GM19043 (cell line): ENCODE measurements at regions not wholly inside any gene's neighbourhood (a gene's known extent, or its start where the extent isn't known, plus 50 kb on each side); places are given as distances from the start of the nearest gene placed in this dataset.

Experiments used
- ATAC-seq: cut with Tn5 transposase; IDR thresholded peaks from one replicate; pipeline ENCODE4 v1.9.1; 2021; ENCODE audit warnings: low read depth; ENCODE audit not compliant: unreplicated experiment

DNA sequence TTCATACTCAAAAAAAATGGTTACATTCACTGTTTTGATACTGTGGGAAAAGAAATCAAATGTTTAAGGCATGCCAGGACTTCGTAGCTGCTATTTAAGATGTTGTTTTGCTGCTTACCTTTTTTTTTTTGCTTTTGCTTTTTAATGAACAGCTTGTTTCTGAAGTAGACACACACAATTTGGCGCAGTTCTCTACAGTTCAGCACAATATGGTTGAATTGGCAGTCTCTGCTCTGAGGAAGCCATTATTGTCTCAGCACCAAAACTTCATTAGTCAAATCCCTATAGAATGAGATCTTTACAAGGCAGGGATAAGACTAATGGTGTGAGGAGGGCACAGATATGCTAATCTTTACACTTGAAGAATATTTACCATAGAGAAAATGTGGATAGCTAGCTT lies 197.6 kb downstream of the SLITRK5 start:
- no peak for ATAC-seq

DNA sequence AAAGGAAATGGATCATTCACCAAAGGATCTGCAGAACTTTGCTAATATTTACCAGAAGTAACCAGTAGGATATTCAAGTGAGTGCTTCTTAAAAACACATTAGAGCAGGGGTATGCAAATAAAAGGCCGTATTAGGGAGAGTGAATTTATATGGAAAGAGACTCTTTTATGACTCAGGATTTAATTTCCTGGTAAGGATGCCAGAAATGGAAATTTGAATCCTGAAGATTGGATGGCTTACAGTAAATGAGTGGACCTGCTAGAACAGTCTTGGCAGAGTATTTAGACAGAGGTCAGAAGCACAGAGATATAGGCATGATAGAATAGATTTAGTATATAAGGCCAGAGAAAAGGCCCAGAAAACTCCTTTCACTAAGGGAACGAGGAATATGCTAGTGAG lies 201.6 kb downstream of the SLITRK5 start:
- no peak for ATAC-seq

DNA sequence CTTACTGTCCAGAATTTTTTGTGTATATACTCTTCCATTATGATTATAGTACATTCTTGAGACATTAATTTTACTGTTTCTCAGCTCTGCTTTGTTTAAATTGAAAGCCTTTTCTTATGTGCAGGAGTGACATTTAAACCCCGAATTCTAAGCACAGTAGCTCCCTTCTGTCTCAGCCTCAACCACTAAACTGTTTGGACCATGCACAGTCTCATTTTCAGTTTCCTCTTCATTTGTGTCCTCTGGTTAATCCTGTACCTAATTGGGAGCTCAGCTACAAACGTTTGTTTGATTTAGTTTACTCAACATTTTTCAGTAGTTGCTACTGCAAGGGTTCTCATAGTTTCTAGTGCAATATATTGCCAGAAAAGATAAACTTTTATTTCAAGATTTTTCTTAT lies 206.3 kb downstream of the SLITRK5 start:
- ATAC-seq = no peak

DNA sequence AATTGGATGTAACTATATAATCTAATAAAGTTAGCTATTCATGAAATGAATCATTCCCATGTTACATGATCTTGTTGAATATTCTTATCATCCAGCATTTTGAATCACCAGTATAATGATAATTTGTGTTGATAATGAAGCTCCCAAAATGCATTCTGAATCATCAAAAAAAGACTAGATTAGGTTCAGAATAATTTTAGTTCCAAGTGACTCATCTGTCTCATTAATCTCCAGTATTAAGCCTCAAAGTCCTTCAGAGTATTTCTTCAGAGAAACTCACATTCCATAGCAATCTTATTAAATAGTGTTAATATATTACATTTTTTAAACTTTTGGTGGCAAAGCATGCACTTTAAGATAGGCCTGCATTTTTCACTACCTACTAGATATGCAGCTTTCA lies 207.5 kb downstream of the SLITRK5 start:
- ATAC-seq = no peak

DNA sequence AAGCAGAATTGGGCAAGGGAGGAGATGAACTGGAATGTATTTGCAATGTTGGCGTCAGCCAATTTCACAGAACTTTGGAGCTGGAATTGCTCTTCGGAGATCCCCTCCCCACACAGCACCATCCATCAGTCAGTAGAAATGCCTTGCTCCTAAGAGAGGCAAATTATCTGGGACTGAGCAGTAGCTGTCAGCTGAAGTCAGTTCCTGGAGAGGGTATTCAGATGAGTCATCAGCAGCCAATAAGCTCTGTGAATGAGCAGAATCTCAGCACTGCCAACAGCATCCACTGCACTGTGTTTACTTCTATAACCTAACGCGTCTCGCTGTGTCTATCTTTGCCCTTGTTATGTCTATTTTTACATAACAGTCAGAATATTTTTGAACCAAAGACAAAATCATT lies 213.7 kb downstream of the SLITRK5 start:
- ATAC-seq = no peak

DNA sequence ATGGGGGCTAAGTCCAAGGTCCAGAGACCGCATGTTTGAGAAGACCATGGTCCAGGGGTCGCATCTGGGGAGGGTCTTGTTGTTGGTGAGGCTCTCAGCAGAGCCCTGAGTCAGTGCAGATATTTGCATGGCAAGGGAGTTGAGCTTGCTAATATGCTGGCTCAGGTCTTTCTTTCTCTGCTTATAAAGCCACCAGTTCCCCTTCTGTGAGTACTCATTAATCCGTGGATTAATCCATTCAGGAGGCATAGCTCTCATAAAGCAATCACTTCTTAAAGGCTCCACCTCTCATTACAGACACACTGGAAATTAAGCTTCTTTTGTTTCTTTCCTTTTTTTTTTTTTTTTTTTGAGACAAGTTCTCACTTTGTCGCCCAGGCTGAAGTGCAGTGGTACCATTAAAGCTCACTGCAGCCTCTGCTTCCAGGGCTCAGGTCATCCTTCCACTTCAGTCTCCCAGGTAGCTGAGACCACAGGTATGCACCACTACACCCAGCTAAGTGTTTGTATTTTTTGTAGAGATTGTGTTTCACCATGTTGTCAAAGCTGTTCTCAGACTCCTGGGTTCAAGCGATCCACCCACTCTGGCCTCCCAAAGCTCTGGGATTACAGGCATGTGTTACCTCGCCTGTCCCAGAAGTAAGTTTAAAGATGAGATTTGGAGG lies 216.4 kb downstream of the SLITRK5 start:
- no peak for ATAC-seq

DNA sequence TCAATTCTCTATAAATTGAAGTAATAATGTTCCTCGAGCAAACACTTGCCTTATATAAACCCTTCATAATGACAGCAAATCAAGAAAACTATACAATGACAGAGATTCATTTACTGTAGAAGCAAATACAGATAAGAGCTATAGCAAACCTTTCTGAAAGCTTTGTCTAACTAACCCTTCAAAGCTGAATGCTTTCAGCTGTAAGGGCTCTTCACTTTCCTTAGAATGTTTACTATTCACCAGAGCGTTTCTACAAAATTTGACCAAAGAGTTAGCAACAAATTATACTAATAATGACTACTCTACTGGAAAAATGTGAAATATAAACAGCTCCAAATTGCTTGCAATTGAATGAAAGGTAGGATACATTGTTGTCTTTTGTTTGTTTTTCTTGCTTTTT lies 218.1 kb downstream of the SLITRK5 start:
- no peak for ATAC-seq

DNA sequence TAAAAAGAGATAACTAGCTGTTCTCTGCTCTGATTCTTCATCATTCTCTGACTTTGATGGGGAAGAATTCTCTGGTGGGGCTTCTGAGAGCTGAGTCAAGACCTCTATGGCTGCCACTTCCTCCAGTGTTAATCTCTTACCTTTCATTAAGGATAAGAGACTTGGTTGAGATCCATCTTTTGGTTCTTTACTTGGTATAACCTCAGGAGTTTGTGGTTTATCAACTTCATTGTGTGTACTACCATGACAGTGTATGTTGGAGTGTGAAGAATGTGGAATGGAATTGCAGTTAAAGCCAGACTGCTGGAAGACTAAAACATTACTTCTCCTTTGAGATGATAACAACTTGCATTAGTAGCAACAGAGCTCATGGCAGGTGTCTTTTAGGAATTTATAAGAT lies 222.0 kb downstream of the SLITRK5 start:
- ATAC-seq = no peak

DNA sequence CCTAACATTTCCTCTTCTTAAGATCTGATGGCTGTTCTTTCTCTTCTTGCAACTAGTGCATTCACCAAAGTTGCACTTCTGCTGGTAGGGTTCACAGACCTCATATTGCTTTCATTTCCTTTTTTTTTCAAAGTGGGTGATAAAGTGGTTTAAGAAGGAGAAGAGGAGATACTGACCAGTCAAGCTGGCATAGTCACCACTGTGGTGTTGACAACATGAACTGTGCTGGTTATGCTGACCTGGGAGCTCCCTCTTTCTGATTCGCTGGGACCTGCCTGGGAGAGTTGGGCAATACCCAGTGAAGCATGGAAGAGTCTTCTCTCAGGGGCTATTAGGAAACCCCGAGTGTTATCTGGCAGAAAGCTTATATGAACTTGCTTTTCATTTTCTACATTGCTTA lies 222.9 kb downstream of the SLITRK5 start:
- no peak for ATAC-seq

DNA sequence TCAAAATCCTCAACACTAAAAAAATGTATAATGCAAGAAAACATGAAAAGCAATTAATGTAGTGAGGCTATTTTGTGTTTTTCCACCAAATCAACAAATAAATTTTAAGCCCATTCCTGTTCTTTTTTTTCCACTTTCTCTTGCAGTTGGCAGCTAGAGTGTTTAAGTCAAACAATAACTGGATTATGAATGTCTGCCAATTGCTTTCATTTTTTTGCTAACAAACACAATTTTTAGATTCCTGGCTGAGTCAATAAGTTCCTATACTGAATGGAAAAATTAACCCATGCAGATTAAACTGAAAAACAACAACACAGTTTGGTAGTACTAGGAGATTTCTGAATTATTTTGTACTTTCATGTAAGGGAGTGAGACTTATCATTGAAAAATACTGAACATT lies 232.4 kb downstream of the SLITRK5 start:
- ATAC-seq = no peak

DNA sequence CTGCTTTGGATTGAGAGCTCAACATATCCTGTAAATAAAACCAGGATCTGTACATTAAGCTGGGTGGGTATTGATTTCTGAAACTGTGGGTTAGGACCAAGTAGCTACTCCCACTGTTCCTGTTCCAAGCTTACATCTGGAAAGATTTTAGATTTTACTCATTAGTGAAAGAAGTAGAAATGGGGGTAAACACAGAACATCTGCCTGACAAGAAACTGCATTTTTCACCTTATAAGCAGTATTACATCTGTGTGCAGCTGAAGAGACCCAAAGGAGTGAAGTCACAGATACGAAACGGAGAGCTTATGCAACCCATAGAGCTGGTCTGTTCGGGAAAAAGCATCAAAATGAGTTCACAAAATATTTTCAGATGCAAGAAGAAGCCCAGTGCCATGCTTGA lies 235.2 kb downstream of the SLITRK5 start:
- no peak for ATAC-seq

DNA sequence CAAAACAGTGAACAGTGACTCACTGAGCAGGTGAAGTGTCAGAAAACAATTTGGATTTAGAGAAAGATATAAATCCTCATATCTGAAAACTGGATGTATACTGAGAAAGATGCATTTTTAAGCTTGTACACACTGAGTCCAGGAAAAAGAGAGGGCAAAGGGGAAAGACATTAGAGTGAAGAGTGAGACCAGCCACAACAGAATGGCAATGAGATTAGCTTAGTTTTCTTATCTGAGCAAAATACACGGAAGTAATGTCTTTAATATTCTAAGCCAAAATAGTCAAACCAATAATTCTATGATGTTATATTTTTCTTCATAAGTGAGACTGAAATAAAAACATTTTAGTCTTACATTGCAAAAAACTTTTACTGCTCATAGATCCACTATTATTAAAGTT lies 236.0 kb downstream of the SLITRK5 start:
- ATAC-seq = no peak

DNA sequence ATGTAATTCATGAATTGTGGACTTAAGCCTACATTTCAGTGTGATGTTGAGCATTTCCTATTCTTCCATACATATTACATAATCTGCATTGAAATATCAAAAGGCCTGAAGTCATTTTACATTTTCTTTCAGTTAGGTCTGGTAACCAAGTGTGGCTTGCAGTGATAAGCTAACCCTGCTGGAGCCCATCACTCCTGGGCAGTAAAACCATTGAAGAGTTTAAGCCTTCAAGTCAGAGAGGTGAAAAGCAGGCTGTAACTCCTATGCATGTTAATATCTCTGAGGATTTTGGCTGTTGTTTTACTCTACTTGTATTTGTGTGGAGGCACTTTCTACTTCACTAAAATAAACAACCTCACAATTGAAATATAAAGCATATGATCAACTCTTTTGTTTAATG lies 248.8 kb downstream of the SLITRK5 start:
- ATAC-seq = no peak

DNA sequence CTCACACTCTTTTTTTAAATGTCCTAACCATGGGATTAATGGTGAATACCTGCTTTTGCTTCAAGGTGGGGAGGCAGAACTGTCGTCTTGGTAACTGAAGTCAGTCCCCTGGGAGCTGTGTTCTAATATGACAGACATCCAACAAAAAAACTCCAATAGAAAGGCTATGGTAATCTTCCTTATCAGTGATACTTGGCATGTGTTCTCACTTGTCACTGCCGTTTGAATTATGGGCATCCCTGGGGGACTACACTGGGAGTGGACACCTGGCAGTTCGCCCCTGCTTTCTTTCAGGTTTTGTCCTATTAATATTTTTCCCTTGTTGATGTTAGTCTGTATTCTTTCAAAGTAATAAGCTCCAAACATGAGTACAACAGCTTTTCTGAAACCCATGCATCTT lies 252.6 kb downstream of the SLITRK5 start:
- ATAC-seq = no peak

DNA sequence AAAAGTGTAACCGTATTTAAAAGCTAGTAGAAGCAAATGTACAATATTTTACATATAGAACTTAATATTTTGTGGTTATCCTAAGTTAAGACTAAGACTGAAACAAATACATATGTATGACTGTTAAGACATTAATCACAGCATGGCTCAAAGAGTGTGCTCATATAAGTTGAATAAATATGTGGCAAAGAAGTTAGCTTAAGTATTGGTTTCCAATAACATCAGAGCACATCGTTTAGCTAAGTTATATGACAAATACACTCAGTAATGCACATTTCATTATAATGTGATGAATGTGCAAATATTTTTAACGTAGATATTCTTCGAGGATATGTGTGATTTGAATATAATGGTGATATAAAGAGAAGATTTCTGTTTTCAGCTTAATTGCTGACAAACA lies 253.8 kb downstream of the SLITRK5 start:
- no peak for ATAC-seq

DNA sequence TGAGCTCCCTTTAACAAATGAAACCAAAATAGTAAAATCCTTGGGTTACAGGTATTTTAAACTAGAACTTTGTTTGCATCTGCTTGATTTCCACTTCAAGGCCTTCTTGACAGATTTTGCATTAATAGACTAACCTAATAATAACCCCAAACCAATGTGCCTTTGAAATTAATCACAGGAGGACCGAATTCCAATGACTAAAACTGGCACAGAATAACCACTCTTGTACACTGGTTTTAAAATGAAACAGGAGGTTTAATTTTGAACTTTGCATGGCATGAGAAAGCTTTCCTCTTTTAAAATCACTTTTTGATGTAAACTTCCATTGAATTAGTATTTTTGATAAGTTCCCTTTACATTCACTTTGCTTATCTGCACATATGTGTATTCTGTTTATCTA lies 269.6 kb downstream of the SLITRK5 start:
- ATAC-seq = no peak

DNA sequence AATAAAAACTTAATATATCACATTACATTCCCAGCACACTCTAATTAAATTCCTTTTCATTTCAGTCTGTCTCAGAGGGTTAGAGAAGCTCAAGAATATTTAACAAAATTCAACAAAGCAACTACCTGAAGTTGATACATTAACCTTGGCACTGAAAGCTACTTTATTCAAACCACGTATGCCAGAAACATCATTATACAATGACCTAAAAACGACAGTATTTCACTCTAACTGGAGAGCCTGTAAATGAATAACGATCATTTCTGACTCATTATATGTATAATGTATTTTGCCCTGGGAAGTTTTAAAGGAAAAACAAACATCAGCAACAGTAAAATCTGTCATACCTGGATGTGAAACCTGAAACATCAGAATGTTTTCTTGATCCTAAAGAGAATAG lies 270.1 kb downstream of the SLITRK5 start:
- ATAC-seq = no peak

DNA sequence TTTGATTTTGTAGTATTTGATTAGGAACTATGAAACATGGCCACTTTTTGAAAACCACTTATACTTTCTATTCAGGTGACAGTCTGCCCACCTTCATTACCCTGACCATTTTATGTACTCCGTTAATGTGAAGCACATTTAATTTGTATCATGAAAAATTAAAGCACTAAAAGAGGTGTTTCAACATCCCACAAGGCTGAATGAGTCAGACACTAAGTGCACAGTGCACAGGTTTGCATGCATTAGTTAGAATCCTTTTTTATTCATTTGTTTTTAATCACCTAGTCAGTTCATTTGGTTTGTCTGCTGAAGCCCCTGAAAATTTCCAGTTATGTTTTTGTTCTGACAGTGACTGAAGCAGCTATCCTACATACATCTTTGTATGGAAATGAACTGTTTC lies 271.0 kb downstream of the SLITRK5 start:
- ATAC-seq = no peak

DNA sequence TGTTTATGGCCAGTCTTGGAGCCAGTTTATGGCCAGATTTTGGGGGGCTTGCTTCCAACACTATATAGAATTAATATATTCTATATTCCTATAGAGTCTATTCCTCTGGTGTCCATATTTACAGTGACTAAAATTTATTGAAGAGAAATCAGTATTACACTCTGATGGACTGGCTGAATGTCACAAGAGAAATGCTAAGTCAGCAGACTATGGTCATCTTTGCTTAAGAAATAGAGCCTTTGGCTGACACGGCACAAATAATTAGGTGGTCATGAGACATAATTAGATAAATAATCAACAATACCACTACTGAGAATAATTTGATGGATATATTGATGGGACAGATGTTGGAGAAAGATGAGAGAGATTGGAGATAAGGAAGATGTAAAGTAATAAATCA lies 272.9 kb downstream of the SLITRK5 start:
- ATAC-seq = no peak

DNA sequence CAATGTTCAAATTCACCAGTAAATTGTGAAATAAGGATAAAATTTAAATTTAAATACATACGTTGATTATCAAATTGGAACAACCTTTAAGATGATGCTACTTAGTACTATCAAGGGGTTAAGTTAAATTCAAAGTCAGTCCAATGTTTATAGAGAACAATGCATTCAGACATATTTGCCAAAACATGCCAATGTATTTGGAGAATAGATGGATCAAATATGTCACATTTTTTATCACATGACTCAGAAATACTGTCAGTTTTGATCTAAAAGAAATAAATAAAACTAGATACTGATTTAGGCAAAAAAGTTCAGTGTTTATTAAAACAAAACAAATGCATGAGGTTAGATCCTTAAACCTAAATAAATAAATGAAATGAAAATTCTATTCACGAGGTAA lies 281.2 kb downstream of the SLITRK5 start:
- no peak for ATAC-seq

DNA sequence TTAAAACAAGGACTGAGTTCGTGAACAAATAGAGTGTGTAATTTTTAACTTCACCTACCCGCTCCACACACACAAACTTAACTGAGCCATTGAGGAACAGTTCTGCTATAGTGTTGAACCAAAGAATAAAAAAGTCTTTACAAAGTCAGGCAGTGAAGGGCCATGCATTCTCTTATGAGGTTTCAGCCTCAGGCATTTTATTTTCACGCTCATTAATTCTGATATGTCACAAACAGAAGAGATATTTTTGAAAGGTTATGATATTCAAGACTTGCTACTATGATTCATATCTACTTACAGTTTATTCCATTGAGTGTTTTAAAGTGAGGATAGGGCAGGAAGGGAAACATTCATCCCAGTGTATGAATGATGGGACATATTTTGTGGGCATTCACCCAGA lies 282.2 kb downstream of the SLITRK5 start:
- no peak for ATAC-seq

DNA sequence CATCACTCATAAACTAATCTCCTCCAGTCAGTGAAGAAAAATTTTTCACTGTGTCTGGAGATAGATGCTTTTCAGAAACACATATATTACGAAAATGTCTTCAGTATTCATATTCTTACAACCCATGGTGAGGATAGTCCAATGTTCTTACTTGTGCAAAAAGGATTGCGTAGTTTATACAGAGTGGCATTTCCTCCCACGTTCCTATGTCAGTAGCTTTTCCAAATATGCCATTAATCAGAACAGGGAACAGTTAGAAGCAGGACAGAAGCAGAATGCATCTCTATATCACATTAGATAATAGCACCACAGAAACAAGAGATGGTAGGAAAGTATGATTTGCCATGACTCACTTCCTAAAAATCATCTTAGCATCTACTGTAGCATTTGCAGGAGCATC lies 282.9 kb downstream of the SLITRK5 start:
- ATAC-seq = no peak

DNA sequence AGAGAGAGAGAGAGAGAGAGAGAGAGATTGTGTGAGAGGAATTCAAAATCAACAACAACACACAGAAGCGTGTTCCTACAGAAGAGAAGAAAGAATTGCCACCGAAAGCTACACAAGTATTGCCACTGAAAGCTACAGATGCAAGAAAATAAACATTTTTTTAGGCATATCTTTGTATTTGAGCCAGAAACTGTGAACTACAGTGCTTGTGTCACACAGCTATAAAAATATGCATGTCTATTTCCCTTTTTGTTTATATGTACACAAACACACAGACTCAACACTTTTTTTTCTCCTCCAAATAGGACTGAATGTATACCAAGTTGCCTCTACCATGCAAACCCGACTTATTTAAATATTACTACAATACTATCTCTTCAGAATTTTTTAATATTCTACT lies 290.4 kb downstream of the SLITRK5 start:
- no peak for ATAC-seq
